AG10803 (cell line): ENCODE measurements at regions not wholly inside any gene's neighbourhood (a gene's known extent, or its start where the extent isn't known, plus 50 kb on each side); places are given as distances from the start of the nearest gene placed in this dataset.
A peak's percentile ranks its signal among the peaks of the same experiment; 100 is the strongest.

Source experiments
- DNase-seq: peaks from one replicate; pipeline ENCODE4 v3.0.0; 2010; ENCODE audit warnings: low read depth
- H3K4me3 ChIP-seq: 2 replicates; pipeline ENCODE4 v1.5.1; 2011; ENCODE audit warnings: mild to moderate bottlenecking, low read length, control low read depth
- CTCF ChIP-seq: conservative IDR thresholded peaks from 2 replicates; pipeline ENCODE4 v1.5.1; 2011; ENCODE audit warnings: mild to moderate bottlenecking, low read length, control low read depth, inconsistent platforms

- TF ChIP-seq CTCF: no peak
- DNase-seq: no peak
- H3K4me3 ChIP-seq: no peak overlapping the region
Observed at GRCh38 chr17:36703860-36704266, 102.5 kb downstream of the MRM1 start.

DNA sequence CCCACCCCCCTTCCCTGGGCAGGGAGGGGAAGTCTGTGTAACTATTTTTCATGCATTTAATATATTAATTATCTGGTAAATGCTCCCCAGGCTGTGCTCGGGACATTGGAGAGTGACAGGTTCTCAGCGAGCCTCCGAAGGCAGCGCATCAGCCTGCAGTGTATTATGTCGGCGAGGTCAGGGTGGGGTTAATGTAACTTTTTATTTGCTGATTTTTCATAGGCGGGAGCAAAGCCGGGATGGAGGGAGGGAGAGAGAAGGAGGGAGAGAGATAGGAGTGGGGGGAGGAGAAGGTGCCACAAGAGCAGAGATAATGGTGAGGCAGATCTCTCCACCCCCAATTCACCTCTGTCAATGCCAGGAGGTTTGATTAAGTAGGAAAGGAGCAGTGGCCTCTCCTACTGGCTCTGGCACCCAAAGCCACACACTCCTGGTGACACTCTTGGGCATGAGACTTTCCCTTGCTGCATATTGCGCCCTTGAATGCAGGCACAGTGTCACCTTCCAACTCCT, 104.0 kb downstream of the MRM1 start:
- no peak for TF ChIP-seq CTCF
- no peak overlapping the region for H3K4me3 ChIP-seq

GRCh38 chr17:36705874-36706731, 104.7 kb downstream of the MRM1 start:
- DNase-seq: peak; percentile 22
- no peak overlapping the region for H3K4me3 ChIP-seq
- peak; percentile 58 for TF ChIP-seq CTCF

More for the DNA sequence above, 104.0 kb downstream of the MRM1 start:
- DNase-seq: no peak

DNA sequence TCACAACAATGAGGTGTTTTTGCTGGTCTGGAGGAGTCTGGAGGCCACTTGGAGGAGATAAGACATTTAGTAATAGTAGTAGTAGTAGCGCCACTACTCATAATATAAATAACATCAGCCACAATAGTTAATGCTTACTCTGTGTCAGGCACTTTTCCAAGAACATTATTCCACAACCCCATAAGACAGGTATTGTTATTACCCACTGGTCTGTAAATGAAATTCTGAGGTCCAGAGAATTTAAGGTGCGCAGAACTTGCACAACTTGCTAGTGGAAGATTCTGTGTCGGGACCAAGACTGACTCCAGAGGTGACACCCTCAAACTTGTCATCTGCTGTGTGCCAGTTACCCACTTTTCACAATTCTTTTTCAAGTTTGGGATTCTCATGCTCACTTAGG, 106.5 kb downstream of the MRM1 start:
- H3K4me3 ChIP-seq: no peak overlapping the region
- TF ChIP-seq CTCF: no peak
- DNase-seq: no peak

DNA sequence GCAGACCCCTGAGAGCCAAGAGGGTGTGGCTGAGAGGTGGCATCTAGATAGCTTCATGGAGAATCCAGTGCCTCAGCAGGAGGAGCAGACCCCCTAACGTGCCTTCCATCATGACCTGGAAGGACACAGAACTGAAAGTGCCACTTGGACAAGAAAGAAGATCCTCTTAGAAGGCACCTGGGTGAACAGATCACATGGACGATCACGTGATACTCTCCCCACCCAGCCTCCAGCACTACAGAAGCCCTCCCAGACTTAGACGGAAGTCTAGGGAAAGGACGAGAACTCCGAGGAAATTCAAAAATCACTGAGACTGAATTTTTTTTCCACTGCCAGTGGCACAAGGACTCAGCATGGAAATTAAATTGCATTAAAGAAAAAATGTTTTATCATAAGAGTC, 113.4 kb downstream of the MRM1 start:
- no peak for DNase-seq
- H3K4me3 ChIP-seq: no peak overlapping the region
- no peak for TF ChIP-seq CTCF

DNA sequence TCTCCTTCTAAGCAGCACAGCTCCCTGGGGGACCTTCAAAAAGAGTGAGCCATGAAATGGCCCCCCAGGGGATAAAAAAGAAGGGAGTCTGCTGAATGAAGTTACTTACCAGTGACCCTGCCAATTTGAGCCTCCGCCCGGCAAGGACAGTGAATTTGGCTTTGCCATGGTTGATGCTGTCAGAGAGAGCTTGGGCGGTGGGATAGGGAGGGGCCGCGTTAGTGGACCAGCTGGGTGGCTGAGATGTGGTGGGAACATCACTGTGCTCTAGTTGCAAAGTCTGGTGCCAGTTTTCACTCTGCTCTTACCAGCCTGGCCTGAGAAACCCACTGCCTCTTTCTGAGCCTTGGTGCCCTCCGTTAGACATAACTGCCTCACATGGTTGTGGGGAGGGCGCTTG, 114.6 kb downstream of the MRM1 start:
- no peak for TF ChIP-seq CTCF
- DNase-seq: no peak
- no peak overlapping the region for H3K4me3 ChIP-seq

- no peak overlapping the region for H3K4me3 ChIP-seq
- DNase-seq: no peak
- TF ChIP-seq CTCF: no peak
Observed at GRCh38 chr17:36717088-36717487, 115.7 kb downstream of the MRM1 start.
